ENCODE measurements at regions not wholly inside any gene's neighbourhood (a gene's known extent, or its start where the extent isn't known, plus 50 kb on each side); places are given as distances from the start of the nearest gene placed in this dataset.
"Not testable (repeated sequence)": the region's sequence is repeated elsewhere in the genome, so short reads cannot be mapped to it uniquely, and the experiment has no call there.

GRCh38 chr6:21751608-21752007 lies 158.1 kb downstream of the SOX4 start:
- Histone ChIP-seq H3K4me3 (ENCODE audit: low read length) (no peak overlapping the region), H3K27me3 (ENCODE audit: control insufficient read depth, insufficient read depth, low read length) (no peaks in the 10 kb centered on the region), H3K4me1 (ENCODE audit: control insufficient read depth, insufficient read depth, low read length) (no peaks in the 10 kb centered on the region), H3K9me3 (replicated peaks; ENCODE audit: control insufficient read depth, low read depth, low read length) (no peaks in the 10 kb centered on the region), H3K36me3 (ENCODE audit: control insufficient read depth, insufficient read depth, low read length) (no peaks in the 10 kb centered on the region), H3K27ac (ENCODE audit: low read length) (no peak overlapping the region)
- DNase-seq = no peak
- WGBS (ENCODE audit: insufficient coverage) = no CpG with 5 or more reads among the region's 6 CpGs

- no peak for DNase-seq
- no peaks in the 10 kb centered on the region for H3K27me3 ChIP-seq (ENCODE audit: control insufficient read depth, insufficient read depth, low read length)
- no CpG with 5 or more reads among the region's 4 CpGs for WGBS (ENCODE audit: insufficient coverage)
Measured at GRCh38 chr6:21752054-21752811, 158.7 kb downstream of the SOX4 start.

DNA sequence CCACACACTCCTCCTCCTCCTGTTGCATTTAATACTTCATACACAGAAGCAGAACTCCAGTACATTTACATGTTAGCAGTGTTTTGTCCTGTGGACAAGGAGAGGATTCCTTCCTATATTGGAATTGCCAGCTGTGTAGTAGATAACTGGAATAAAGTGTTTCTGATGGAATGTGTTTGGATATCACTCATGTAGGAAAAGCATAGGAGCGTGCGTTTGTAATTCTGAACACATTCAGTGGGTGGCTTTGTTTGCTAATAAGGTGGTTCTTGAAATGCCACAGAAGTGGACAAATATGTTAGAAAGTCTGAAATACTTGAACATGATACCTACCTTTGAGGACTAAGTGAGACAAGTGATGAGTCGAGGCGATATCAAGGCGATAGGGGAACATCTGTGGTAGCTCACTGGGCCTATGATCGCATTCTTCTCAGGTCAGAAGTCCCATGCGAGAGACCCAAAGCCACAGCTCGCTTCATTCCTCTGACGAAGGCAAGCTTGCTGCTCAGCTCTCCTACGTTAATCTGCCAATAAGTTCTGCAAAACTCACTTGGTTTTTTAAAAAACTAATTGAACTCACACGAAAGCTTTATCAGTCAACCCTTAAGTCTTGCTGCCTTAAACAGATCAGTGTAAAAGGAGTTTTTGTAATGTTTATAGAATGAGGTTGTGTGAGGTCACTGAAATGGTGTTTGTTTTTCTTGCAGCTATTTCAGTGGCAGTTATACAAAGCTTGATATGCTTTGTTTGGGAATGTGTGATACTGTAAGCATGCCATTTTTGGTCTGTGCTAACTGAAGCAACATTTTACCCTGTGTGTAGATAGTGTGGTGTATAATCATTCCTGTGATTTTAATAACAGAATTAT lies 159.9 kb downstream of the SOX4 start:
- H3K36me3 ChIP-seq (ENCODE audit: control insufficient read depth, insufficient read depth, low read length) = no peaks in the 10 kb centered on the region
- no peak overlapping the region for H3K4me3 ChIP-seq (ENCODE audit: low read length)
- no peak for DNase-seq
- 76% methylated on average over 5 of the region's 11 CpGs for WGBS (ENCODE audit: insufficient coverage)
- no peak overlapping the region for H3K27ac ChIP-seq (ENCODE audit: low read length)
- H3K9me3 ChIP-seq (replicated peaks; ENCODE audit: control insufficient read depth, low read depth, low read length) = no peaks in the 10 kb centered on the region
- no peaks in the 10 kb centered on the region for H3K4me1 ChIP-seq (ENCODE audit: control insufficient read depth, insufficient read depth, low read length)
- no peaks in the 10 kb centered on the region for H3K27me3 ChIP-seq (ENCODE audit: control insufficient read depth, insufficient read depth, low read length)

More at GRCh38 chr6:21752054-21752811, 158.7 kb downstream of the SOX4 start:
- Histone ChIP-seq H3K27ac (ENCODE audit: low read length) (no peak overlapping the region), H3K4me1 (ENCODE audit: control insufficient read depth, insufficient read depth, low read length) (no peaks in the 10 kb centered on the region), H3K9me3 (replicated peaks; ENCODE audit: control insufficient read depth, low read depth, low read length) (no peaks in the 10 kb centered on the region), H3K36me3 (ENCODE audit: control insufficient read depth, insufficient read depth, low read length) (no peaks in the 10 kb centered on the region), H3K4me3 (ENCODE audit: low read length) (no peak overlapping the region)

- WGBS (ENCODE audit: insufficient coverage) = 86% methylated on average over 1 of the region's 5 CpGs
- Histone ChIP-seq H3K4me3 (ENCODE audit: low read length) (no peak overlapping the region), H3K9me3 (replicated peaks; ENCODE audit: control insufficient read depth, low read depth, low read length) (no peaks in the 10 kb centered on the region), H3K4me1 (ENCODE audit: control insufficient read depth, insufficient read depth, low read length) (no peaks in the 10 kb centered on the region), H3K27ac (ENCODE audit: low read length) (no peak overlapping the region), H3K36me3 (ENCODE audit: control insufficient read depth, insufficient read depth, low read length) (no peaks in the 10 kb centered on the region), H3K27me3 (ENCODE audit: control insufficient read depth, insufficient read depth, low read length) (no peaks in the 10 kb centered on the region)
- DNase-seq = no peak
Measured at GRCh38 chr6:21754891-21755290, 161.3 kb downstream of the SOX4 start.

- 78% methylated on average over 3 of the region's 4 CpGs for WGBS (ENCODE audit: insufficient coverage)
- DNase-seq = no peak
- H3K4me1 ChIP-seq (ENCODE audit: control insufficient read depth, insufficient read depth, low read length) = no peaks in the 10 kb centered on the region
- peaks cover 3% of the 10 kb centered on the region for H3K9me3 ChIP-seq (replicated peaks; ENCODE audit: control insufficient read depth, low read depth, low read length)
- no peak overlapping the region for H3K27ac ChIP-seq (ENCODE audit: low read length)
- no peaks in the 10 kb centered on the region for H3K27me3 ChIP-seq (ENCODE audit: control insufficient read depth, insufficient read depth, low read length)
- no peaks in the 10 kb centered on the region for H3K36me3 ChIP-seq (ENCODE audit: control insufficient read depth, insufficient read depth, low read length)
- H3K4me3 ChIP-seq (ENCODE audit: low read length) = no peak overlapping the region
Measured at GRCh38 chr6:21756487-21756886, 162.9 kb downstream of the SOX4 start.

DNA sequence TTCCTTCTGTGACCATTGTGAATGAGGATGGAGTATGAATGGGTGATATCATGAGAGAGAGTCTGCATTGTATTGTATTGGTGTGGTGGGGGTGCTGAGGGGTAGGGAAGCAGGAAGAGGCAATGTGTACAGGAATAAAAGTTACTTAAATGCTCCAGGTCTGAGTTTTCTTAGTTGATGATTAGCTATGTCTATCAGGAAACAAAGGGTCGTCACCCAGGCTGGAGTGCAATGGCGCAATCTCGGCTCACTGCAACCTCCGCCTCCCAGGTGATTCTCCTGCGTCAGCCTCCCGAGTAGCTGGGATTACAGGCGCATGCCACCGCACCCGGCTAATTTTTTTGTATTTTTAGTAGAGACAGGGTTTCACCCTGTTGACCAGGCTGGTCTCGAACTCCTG lies 163.8 kb downstream of the SOX4 start:
- not testable (repeated sequence) for H3K36me3 ChIP-seq (ENCODE audit: control insufficient read depth, insufficient read depth, low read length); H3K27me3 ChIP-seq (ENCODE audit: control insufficient read depth, insufficient read depth, low read length); H3K9me3 ChIP-seq (replicated peaks; ENCODE audit: control insufficient read depth, low read depth, low read length); H3K4me1 ChIP-seq (ENCODE audit: control insufficient read depth, insufficient read depth, low read length); DNase-seq; H3K4me3 ChIP-seq (ENCODE audit: low read length); H3K27ac ChIP-seq (ENCODE audit: low read length)
- 83% methylated on average over 7 of the region's 10 CpGs for WGBS (ENCODE audit: insufficient coverage)

DNA sequence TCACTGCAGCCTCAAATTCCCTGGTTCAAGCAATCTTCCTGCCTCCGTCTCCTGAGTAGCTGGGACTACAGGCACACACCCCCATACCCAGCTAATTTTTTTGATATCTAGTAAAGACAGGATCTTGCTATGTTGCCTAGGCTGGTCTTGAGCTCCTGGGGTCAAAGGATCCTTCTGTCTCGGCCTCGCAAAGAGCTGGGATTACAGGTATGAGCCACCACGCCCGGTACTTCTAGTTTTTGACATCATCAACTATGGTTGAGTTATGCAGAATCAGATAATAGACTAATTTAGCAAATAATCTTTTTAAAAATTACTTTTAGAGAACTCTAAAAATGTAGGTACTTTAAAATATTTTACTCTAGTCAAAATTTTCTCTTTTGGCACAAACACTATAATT lies 166.2 kb downstream of the SOX4 start:
- Histone ChIP-seq H3K9me3 (replicated peaks; ENCODE audit: control insufficient read depth, low read depth, low read length) (peaks cover 3% of the 10 kb centered on the region), H3K4me3 (ENCODE audit: low read length) (no peak overlapping the region), H3K27me3 (ENCODE audit: control insufficient read depth, insufficient read depth, low read length) (no peaks in the 10 kb centered on the region), H3K4me1 (ENCODE audit: control insufficient read depth, insufficient read depth, low read length) (no peaks in the 10 kb centered on the region), H3K27ac (ENCODE audit: low read length) (no peak overlapping the region), H3K36me3 (ENCODE audit: control insufficient read depth, insufficient read depth, low read length) (no peaks in the 10 kb centered on the region)
- no peak for DNase-seq
- no CpG with 5 or more reads among the region's 5 CpGs for WGBS (ENCODE audit: insufficient coverage)

- H3K27me3 ChIP-seq (ENCODE audit: control insufficient read depth, insufficient read depth, low read length); H3K9me3 ChIP-seq (replicated peaks; ENCODE audit: control insufficient read depth, low read depth, low read length); H3K4me3 ChIP-seq (ENCODE audit: low read length); DNase-seq; H3K27ac ChIP-seq (ENCODE audit: low read length); H3K36me3 ChIP-seq (ENCODE audit: control insufficient read depth, insufficient read depth, low read length); H3K4me1 ChIP-seq (ENCODE audit: control insufficient read depth, insufficient read depth, low read length): not testable (repeated sequence)
- WGBS (ENCODE audit: insufficient coverage) = 95% methylated on average over 28 of the region's 41 CpGs
Measured at GRCh38 chr6:21761053-21761730, 167.6 kb downstream of the SOX4 start.

DNA sequence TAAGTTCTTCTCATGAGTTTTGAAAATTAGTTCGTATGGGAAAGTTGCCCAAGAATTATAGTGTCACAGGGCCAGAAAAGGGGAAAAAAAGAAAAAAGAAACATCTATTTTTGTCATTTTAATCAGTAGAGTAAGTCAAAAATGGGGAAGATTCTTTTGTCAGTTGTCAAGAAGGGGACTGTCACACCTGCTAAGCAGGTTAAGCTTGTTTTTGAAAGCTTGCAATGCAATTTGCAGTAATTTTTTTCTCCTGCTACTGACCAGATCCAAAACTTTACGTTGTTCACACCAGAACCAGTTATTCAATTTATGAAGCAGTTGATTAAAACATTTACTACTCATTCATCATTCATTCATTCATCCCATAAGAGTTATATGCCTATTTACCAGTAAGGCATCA lies 171.4 kb downstream of the SOX4 start:
- no peak for DNase-seq
- Histone ChIP-seq H3K4me1 (ENCODE audit: control insufficient read depth, insufficient read depth, low read length) (peaks cover 6% of the 10 kb centered on the region), H3K27ac (ENCODE audit: low read length) (no peak overlapping the region), H3K4me3 (ENCODE audit: low read length) (no peak overlapping the region), H3K36me3 (ENCODE audit: control insufficient read depth, insufficient read depth, low read length) (no peaks in the 10 kb centered on the region), H3K9me3 (replicated peaks; ENCODE audit: control insufficient read depth, low read depth, low read length) (peaks cover 3% of the 10 kb centered on the region), H3K27me3 (ENCODE audit: control insufficient read depth, insufficient read depth, low read length) (no peaks in the 10 kb centered on the region)
- no CpG with 5 or more reads among the region's 2 CpGs for WGBS (ENCODE audit: insufficient coverage)
